HG03097 (cell line): ENCODE measurements at regions not wholly inside any gene's neighbourhood (a gene's known extent, or its start where the extent isn't known, plus 50 kb on each side); places are given as distances from the start of the nearest gene placed in this dataset.
"Not testable (repeated sequence)": the region's sequence is repeated elsewhere in the genome, so short reads cannot be mapped to it uniquely, and the experiment has no call there.

Experiments
- ATAC-seq: cut with Tn5 transposase; IDR thresholded peaks from one replicate; pipeline ENCODE4 v1.9.1; 2021; ENCODE audit not compliant: unreplicated experiment, low FRiP score

DNA sequence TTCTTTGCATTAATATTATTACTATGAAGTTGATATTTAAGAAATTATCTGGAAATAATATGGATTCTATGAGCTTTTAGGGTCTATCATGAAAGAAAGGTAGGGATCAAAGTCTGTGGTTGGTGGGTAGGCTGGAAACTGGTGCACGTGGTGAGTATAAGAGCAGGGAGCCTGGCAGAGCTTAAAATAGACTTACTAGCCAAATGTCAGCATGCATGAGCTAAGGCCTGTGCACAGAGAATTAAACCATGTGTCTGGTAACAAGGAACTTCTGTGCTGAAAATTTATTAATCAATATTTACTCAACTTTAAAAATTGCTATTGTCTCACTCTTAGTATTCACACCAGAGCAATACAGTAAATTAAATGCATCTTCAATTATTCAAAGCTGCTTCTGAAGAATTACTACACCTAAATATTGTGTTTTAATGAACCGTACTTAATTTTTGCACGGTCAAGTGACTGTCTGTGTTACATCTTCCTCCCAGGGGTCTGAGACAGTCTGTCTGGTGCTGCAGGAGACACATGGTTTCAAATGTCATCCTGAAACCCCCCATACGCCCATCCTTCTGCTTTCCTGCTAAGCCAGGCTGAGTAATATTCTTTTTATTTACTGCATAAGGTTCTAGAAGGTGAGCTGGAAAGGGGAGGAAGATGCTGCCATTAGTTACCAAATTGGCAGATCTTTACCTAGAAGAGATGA is 161.0 kb upstream of the NLRP1 start:
- no peak for ATAC-seq

DNA sequence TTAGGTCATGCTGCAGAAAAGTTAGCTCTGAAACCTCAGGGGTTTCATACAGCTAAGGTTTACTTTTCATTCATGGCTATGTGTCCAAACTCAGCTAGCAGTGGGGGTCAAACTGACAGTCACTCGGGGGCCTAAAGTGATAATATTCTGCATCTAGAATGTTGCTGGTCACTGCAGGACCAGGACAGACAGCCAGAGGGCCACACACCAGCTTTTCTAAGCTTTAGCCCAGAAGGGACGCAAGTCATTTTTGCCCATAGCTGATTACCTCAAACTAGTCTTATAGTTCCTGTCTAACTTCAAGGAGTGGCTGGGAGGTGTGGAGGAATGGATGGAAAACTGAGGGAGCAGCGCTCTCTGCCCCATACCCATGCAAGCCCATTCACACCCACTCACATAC is 163.0 kb upstream of the NLRP1 start:
- no peak for ATAC-seq

DNA sequence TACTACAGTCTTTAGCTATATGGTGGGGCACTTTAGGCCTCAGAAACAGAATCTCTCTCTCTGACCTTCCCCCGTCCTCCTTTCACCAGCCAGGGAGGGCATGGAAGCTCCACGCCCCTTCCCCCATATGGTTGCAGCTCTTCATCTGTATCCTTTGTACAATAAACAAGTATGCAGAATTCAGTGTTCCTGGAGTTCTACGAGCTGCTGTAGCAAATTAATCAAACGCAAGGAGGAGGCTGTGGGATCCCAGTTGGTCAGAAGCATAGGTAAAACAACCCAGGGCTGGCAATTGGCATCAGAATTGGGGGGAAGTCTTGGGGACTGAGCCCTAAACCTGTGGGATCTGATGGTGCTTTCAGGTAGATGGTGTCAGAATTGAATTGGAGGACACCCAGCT is 163.7 kb upstream of the NLRP1 start:
- no peak for ATAC-seq

DNA sequence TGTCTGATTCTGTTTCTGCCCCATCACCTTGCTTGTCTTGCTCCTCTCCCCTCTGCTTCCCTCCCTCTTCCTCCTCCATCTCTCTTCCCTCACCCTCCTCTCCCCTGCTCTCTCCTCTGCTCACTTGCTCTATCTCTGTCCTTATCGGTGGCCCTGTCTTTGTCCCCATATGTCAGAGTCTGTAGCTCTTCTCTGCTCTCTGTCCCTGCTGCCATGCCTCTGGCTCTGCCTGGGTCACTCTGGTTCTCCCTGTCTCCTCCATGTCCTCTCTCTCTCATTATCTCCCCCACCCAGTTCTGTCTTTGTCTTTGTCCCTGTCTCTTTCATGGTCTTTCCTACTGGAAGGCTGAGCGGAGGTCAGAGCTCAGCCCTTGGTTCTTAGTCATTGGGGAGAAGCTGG is 169.1 kb upstream of the NLRP1 start:
- ATAC-seq: no peak

DNA sequence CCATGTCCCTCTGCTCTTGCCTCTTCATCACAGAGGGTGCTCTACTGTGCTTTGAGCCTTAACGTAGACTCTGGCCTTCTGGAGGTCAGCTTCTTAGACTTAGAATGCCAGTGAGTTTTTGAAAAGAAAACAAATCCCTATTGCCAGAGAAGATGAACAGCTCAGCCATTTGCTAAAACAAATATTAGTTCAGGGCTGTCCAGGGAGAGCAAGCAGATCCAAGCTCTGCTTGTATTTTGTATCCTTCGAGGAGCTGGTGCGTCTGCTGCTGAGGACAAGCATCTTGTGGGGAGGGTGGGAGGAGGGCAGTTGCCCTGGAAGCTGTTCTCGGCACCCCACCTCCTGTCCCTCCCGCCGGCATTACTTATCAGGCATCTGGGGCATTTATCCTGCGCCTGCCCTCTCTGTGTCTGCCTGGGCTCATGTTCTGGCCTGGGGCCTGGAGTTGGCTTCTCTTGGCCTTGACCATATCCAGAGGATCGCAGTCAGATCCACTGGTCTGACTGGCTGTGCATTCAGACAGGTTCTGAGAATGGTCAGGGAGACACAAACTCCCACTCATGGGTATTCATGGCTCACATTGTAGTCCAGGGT is 173.1 kb upstream of the NLRP1 start:
- no peak for ATAC-seq

DNA sequence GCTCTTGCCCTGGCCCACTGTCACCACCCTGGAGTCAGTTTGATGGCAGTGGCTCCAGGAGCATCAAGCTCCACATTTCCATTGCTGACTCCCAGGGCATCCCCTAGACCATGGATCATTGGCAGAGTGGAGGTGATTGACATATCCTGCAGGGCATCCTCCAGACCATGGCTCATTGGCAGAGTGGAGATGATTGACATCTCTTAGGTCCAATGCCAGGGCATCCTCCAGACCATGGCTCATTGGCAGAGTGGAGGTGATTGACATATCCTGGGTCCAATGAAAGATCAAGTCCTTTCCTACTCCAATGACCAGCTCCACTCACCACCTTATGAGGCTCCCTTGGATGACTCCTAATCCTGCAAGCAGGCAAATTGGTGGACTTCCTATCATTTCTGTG is 174.3 kb upstream of the NLRP1 start:
- ATAC-seq: no peak

DNA sequence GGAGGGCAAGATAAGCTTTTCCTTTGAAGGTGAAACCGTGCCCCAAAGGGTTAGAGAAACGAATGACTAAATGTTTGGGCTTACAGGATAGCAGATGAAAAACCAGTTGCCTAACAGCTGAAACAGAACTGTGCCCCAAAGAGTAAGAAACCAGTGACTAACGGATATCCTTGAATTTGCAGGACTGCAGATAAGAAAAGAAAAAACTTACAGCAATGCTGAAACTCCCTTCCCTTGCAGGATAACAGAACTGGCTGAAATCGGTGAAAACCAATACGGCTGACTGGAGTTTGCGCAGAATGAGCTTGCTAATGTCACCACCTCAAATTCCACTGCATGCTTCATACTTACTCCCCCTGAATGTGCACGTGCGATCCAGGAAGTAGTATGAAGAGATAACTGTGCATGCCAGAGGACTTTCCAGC is 175.2 kb upstream of the NLRP1 start:
- ATAC-seq: no peak

DNA sequence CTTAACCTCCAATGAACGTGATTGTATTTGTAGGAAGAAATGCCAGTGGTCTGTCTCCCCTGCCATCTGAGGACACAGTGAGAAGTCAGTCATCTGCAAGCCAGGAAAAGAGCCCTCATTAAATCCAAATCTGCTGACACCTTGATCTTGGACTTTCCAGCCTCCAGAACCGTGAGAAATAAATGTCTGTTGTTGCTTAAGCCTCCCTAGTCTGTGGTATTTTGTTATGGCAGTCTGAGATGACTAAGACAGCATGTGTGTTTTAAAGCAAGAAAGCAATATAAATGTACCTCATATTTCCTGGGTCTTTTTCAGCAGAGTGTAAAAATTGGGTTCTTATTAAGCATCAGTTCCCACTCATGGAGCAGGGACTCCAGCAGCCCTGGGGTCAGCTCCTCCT is 177.9 kb upstream of the NLRP1 start:
- no peak for ATAC-seq

DNA sequence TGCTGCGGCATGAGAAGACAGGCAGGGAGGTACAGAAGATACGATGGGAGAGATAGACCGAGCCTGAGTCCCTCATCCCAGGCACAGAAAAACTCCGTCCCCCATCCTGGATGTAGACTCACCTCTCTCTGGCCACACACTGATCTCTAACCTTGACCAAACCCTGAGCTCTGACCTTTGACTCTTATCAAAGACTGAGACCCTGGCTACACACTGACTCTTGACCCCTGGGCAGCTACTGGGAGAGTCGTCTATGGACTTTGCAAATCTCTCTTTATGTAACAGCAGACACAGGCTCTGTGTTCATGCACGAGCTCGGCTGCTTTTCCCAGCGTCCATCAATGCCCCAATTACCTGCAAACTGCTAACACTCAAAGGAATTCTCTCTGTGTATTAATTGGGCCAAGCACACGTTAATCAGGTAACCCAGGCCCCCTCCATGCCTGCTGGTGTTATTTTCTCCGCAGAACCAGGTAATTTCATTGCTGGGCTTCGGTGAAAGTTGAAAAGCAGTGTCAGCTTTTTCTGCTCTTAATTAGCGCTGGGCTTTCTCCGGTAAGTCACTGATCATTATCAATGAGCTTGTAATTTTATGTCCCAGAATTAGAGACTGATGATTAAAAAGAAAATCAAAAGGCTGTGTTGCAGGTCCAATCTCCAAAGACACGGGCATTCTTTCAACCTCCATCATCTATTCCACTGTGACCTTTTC is 179.4 kb upstream of the NLRP1 start:
- no peak for ATAC-seq

DNA sequence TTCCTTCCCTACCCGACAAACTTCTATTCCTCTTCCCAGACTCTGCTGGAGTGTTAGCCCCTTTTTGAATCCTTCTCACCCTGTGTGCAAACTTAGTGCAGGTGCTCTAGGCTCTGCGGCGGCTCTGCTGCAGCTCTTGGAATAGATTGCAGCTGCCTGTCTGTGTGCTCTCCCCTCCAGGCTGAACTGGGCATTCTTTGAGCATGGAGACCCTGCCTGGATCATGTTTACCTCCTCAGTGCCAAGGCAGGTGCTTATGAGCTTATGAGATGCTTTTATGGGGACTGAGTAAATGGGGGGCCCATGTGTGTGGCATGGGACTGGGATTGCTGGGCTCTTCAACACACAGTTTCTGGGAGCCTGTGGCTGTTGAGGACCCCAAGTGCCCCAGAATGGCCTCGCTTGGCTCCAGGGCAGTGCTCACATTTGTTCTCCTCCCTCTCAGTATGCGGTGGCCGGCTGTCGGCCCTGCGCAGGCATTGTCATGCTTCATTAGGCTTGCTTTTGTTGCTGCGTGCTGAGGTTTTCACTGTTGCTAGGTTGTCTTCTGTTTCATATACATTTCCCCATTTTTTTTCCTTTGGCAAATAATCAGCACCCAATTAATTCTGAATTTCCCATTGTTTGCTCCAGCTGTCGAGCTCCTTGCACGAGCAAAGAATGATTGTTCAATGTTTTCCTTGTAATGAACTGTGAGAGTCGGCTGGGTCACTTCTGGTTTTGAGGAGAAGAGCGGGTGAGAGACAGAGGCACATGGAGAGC is 185.5 kb upstream of the NLRP1 start:
- no peak for ATAC-seq

DNA sequence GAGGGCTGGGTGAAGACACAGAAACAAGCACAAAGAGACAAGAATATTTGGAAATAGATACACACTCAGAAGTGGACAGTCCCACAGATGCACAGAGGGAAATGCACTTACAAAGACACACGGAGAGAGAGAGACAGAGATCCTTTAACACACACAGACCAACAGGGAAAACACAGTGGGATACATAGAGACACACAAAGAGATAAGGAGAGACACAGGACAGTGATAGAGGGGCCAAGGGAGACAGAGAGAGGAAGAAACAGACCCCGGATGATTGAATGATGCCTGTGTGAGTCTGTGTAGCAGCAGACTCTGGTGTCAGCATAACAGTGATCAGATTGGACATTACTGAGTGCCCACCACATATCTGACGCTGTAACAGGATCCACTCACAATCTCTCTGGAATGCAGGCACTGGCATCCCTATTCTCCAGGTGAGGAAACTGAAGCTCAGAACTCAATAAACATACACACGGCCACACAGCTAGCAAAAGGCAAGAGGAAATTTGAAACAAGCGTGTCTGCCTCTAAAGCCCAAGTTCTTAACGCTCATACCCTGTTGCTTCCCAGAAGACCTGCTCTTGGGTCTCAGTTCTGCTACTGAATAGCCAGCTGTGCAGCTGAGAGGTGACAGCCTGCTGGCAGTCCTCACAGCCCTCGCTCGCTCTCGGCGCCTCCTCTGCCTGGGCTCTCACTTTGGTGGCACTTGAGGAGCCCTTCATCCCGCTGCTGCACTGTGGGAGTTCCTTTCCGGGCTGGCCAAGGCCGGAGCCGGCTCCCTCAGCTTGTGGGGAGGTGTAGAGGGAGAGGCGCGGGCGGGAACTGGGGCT is 186.3 kb upstream of the NLRP1 start:
- no peak for ATAC-seq

DNA sequence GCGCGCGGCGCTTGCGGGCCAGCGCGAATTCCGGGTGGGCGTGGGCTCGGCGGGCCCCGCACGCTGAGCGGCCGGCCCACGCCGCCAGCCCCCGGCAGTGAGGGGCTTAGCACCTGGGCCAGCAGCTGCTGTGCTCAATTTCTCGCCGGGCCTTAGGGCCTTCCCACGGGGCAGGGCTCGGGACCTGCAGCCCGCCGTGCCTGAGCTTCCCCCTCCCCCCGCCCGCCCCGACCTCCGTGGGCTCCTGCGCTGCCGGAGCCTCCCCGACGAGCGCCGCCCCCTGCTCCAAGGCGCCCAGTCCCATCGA is 186.9 kb upstream of the NLRP1 start:
- not testable (repeated sequence) for ATAC-seq

DNA sequence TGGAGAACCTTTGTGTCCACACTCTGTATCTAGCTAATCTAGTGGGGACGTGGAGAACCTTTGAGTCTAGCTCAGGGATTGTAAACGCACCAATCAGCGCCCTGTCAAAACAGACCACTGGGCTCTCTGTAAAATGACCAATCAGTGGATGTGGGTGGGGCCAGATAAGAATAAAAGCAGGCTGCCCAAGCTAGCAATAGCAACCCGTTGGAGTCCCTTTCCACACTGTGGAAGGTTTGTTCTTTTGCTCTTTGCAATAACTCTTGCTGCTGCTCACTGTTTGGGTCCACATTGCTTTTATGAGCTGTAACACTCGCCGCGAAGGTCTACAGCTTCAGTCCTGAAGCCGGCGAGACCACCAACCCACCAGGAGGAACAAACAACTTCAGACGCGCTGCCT is 187.7 kb upstream of the NLRP1 start:
- ATAC-seq: not testable (repeated sequence)

DNA sequence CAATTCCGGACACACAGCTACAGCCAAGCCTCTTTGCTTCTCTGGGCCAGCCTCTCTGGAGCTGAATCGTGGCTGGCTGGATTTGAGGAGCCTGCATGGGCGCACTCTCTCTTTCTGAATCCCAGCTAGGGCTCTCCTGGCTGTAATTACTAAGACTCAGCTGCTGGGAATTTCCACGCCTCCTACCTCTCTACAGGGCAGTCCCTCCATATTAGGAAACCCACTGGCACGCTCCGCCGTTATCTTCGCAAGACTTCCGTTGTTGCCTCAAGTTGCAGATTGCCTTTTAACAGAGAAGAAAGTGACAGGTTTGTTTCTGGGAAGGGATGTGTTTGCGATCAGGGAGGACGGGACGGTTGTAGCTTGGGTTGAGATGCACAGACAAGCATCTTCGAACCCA is 188.4 kb upstream of the NLRP1 start:
- ATAC-seq: no peak

DNA sequence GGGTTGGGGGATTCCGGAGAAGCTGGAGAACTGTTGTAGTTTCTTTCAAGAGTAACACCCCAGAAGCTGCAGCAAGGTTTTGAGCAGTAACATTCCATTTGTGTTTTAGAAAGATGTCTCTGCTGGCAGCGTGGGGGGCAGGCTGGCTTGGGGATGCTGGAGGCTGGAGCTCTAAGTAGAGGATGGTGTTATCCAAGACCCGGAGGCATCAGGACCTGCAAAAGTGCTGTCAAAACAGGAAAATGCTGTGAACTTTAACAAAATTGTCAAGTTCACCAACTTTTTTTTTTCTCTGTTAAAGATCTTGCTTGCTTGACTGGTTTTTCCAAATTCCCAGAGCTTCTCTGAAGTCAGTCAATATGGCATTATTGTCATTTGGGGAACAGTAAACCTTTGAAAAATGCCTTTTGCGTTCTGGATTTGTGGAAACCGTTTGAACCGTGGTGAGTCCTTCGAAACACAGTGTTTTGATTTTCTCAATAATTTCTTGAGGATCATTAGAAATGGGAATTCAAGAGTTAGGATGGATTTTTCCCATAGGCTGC is 189.6 kb upstream of the NLRP1 start:
- ATAC-seq: no peak

DNA sequence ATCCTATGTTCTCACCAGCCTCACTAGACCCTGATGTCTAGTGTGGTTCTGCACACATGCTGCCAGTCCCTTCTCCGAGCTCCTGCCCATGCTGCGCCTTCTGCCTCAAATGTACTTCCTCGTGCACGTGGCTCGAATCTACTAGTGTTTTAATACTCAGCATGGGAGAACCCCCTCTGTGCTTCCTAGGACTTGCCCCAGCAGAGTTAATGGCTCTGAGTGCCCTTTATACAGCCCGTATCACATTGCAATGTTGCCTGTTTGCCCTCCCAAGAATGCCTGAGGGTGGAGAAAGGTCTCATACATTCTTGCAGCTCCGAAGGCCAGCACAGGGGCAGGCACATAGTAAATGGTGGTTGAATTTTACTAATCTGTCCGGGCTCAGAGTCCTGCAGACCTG is 190.8 kb upstream of the NLRP1 start:
- ATAC-seq: no peak

DNA sequence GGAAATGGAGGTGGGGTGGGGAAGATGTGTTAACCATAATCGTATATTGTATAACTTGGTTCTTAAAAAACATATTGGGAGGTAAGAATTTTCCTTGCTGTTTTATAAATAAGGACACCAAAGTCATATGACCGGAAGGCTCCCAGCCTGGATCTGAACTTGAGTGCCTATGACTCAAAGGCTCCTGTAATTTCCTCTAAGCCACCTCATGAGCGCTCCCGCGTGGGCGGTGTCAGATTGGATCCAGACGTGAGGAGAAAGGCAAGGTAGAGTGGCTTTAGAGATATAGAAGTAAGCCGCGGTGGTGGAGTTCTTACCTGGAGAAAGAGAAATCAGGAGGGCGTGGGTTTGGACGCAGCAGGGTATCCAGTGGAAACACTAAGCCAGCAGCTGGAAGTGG is 196.2 kb upstream of the NLRP1 start:
- ATAC-seq: no peak

DNA sequence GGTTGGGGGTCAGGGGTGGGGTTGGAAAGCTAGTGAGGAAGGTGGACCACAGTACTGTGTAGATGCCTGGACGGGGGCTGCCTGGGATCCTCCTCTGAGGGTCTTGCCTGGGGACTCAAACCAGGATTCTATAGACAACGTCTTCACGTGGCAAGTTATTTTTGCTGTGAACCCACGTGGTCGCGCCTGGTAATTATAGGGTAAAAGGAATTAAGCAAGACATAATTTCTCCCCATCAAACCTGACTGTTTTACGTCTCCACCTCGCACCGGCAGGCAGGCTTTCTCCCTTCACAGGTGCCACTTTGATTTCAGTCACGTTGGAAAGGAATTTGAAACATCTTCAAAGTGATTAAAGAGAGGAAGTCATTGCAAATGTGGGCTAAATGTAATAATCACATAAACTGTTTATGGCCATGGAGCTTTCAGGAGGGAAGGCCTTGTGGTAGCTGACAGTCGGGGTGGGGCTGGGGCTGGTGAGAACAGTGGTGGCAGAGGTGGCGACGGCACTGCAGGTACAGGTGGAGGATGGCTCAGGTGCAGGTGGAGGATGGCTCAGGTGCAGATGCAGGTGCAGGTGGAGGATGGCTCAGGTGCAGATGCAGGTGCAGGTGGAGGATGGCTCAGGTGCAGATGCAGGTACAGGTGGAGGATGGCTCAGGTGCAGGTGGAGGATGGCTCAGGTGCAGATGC is 197.1 kb upstream of the NLRP1 start:
- ATAC-seq: no peak

DNA sequence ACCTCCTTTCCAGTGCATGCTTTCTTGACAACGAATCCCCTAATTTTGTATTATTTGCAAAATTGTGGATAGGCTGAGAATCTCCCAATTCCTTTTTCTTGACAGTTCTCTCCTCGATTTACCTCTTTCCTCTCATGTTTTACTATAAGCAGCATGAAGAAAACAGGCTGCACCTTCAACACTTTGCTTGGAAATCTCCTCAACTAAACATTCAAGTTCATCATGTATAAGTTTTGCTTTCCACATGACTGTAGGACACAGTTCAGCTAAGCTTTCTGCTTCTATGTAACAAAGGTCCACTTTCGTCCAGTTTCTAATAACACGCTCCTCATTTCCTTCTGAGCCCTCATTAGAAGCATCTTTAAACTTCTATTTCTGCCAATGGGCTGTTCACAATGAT is 199.0 kb upstream of the NLRP1 start:
- no peak for ATAC-seq

DNA sequence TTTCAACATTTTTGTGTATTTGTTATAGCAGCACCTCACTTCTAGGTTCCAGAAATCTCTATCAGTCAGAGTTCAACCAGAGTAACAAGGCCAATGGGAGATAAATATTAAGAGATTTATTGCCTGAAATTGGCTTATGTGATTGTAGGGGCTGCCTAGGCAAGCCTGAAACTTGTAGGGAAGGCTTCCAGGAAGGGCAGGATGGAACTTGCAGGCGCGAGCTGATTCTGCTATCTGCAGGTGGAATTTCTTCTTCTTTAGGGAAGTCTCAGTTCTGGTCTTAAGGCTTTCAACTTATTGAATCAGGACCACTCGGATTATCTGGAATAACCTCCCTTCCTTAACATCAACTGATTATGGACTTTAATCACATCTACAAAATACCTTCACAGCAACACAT is 199.5 kb upstream of the NLRP1 start:
- no peak for ATAC-seq
